Lower leg skin (tissue), 3 donors: ENCODE measurements at regions not wholly inside any gene's neighbourhood (a gene's known extent, or its start where the extent isn't known, plus 50 kb on each side); places are given as distances from the start of the nearest gene placed in this dataset.

ENCODE experiments used
- POLR2A ChIP-seq, 2 donors: fragments of 450-650 bp; IDR thresholded peaks; one replicate each; pipeline ENCODE4 v1.6.1; 2016 to 2017; ENCODE audit warnings: antibody characterized with exemption in 2 of 2, mild to moderate bottlenecking in 1 of 2, moderate library complexity in 1 of 2
- TF ChIP-seq, protein P1 (sequence below), 3 donors: fragments of 450-650 bp; IDR thresholded peaks; one replicate each; pipeline ENCODE4 v1.5.1; 2016; ENCODE audit warnings: antibody characterized with exemption in 3 of 3, mild to moderate bottlenecking in 3 of 3, moderate library complexity in 2 of 3

DNA sequence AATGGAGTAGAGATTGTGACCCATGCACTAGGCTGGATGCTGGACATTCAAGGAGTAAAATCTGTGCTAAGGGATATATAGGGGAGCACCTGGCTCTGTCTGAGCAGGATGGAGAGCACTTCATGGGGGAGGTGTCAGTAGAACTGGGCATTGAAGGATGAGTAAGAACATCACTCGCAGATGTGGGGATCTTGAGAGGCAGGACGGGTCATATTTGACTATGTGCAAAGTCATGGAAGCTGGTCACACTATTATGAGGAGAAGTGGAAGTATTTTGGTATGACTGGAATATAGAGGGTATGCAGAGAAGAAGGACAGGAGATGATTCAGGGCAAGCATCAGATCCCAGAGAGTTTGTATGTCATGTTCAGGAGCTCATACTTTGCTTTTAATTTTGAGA lies 62.9 kb upstream of the PCDH8 start:
- TF ChIP-seq, protein P1, sequence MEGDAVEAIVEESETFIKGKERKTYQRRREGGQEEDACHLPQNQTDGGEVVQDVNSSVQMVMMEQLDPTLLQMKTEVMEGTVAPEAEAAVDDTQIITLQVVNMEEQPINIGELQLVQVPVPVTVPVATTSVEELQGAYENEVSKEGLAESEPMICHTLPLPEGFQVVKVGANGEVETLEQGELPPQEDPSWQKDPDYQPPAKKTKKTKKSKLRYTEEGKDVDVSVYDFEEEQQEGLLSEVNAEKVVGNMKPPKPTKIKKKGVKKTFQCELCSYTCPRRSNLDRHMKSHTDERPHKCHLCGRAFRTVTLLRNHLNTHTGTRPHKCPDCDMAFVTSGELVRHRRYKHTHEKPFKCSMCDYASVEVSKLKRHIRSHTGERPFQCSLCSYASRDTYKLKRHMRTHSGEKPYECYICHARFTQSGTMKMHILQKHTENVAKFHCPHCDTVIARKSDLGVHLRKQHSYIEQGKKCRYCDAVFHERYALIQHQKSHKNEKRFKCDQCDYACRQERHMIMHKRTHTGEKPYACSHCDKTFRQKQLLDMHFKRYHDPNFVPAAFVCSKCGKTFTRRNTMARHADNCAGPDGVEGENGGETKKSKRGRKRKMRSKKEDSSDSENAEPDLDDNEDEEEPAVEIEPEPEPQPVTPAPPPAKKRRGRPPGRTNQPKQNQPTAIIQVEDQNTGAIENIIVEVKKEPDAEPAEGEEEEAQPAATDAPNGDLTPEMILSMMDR (IDR thresholded peaks at IDR 0.05) = no peak
- no peak for TF ChIP-seq POLR2A (IDR thresholded peaks at IDR 0.05)
